ENCODE measurements at regions not wholly inside any gene's neighbourhood (a gene's known extent, or its start where the extent isn't known, plus 50 kb on each side); places are given as distances from the start of the nearest gene placed in this dataset.

DNA sequence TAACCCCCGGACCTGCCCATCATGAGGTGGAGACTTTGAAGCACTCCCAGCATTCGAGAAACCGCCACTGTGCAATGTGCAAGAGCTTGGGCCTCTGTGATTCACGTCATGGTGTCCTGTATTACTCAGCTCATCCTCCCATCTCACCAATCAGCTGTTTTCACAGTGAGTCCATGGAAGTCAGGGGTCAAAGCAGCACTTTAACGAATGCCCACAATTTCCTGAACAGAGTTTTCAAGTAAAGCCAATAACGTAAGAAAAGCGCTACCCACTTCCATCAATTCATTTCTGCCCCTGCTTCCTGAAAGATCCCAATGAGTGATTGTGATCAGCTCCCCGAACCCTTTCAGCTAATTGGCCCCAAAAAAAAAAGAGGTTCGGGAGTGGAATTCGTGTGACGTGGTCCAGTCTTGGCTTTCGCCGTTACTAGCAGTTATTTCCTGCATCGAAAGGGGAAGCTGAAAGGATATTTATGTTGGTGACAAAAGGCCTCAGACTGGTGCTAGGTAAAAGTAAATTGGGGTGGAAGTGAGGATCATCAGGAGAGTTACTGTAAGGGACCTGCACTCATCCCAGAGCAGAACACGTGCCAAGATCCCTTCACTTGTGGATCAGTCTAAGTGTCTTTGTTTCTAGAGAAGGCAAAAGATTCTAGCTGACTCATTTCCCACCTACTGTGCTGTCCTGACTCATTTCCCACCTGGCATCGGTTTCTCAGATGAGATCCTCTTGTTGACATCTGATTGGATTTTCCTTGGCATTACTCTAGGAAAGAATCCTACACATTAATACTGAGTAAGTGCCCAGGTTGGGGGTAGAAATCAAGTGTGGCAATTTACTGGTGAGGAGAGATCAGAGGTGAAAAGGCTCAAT, 136.7 kb upstream of the NUDT7 start:
- no peak for TF ChIP-seq CTCF (IDR thresholded peaks at IDR 0.05; ENCODE audit: borderline replicate concordance, control extremely low read depth, extremely low read depth, insufficient read depth, missing control alignments)
- in situ Hi-C loops (cut with MboI; ENCODE audit: low sequenced_read_pairs, unreplicated experiment): no loop called here
- no peak for DNase-seq (ENCODE audit: low spot score)

DNA sequence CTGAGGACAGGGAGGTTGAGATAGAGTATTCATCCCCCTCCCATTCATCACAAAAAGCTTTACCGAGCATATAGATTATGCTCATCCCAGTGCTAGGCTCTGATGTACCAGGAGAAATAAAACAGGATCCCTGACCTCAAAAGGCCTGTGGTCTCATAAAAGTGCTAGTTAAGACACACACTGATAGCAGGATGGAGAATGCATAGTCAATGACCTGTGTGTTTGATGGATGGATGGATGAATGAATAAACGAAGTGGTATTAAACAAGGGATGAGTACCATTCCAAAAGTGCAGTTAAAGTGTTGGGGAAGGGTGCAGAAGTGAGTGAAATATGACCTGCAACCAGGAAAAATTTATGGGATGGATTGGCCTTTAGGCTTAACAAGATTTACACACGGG, 133.9 kb upstream of the NUDT7 start:
- no peak for DNase-seq (ENCODE audit: low spot score)
- no peak for TF ChIP-seq CTCF (IDR thresholded peaks at IDR 0.05; ENCODE audit: borderline replicate concordance, control extremely low read depth, extremely low read depth, insufficient read depth, missing control alignments)
- in situ Hi-C loops (cut with MboI; ENCODE audit: low sequenced_read_pairs, unreplicated experiment): no loop called here

GRCh38 chr16:77589071-77589765, 133.1 kb upstream of the NUDT7 start:
- no peak for DNase-seq (ENCODE audit: low spot score)
- in situ Hi-C loops (cut with MboI; ENCODE audit: low sequenced_read_pairs, unreplicated experiment): no loop called here
- TF ChIP-seq CTCF (IDR thresholded peaks at IDR 0.05; ENCODE audit: borderline replicate concordance, control extremely low read depth, extremely low read depth, insufficient read depth, missing control alignments): no peak

DNA sequence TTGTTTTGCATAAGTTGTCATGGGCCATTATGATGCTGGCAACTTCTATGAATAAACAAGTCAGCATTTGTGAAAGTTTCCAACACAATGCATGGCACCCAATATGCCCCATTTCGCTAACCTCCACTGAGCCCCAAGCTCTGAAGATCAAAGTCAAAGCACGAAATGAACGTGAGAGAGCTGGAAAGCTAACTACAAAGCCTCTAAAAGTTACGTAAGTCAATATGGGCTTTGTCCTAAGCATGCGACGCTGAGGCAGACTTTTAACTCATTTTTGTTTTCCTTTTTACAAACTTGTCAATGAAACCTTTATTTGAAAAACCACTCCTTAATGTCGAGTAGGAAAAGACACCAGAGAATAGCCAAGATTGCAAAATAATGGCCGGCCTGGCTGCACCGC, 131.6 kb upstream of the NUDT7 start:
- in situ Hi-C loops (cut with MboI; ENCODE audit: low sequenced_read_pairs, unreplicated experiment): no loop called here
- DNase-seq (ENCODE audit: low spot score): no peak
- TF ChIP-seq CTCF (IDR thresholded peaks at IDR 0.05; ENCODE audit: borderline replicate concordance, control extremely low read depth, extremely low read depth, insufficient read depth, missing control alignments): no peak

DNA sequence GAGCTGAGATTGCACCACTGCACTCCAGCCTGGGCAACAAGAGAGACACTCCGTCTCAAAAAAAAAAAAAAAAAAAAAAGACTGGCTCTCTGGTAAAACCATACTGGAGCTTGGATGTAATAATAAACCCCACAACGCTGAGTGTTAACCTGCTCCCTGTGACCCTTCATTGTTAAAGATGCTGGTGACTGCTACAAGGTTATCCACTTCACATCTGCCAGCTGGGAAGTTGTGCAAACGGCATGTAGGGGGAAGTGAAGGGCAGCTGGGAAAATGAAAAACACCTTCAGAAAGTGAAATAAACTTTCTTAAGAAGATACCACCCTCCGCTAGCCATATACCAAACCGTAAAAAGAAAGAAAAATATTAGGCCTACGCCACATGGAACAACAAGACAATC, 131.0 kb upstream of the NUDT7 start:
- in situ Hi-C loops (cut with MboI; ENCODE audit: low sequenced_read_pairs, unreplicated experiment): no loop called here
- DNase-seq (ENCODE audit: low spot score): no peak
- no peak for TF ChIP-seq CTCF (IDR thresholded peaks at IDR 0.05; ENCODE audit: borderline replicate concordance, control extremely low read depth, extremely low read depth, insufficient read depth, missing control alignments)

- no peak for DNase-seq (ENCODE audit: low spot score)
- no peak for TF ChIP-seq CTCF (IDR thresholded peaks at IDR 0.05; ENCODE audit: borderline replicate concordance, control extremely low read depth, extremely low read depth, insufficient read depth, missing control alignments)
- in situ Hi-C loops (cut with MboI; ENCODE audit: low sequenced_read_pairs, unreplicated experiment): no loop called here
Observed at GRCh38 chr16:77592021-77592420, 130.3 kb upstream of the NUDT7 start.

Measured in GM13976 (cell line).